ENCODE measurements at regions not wholly inside any gene's neighbourhood (a gene's known extent, or its start where the extent isn't known, plus 50 kb on each side); places are given as distances from the start of the nearest gene placed in this dataset.

DNA sequence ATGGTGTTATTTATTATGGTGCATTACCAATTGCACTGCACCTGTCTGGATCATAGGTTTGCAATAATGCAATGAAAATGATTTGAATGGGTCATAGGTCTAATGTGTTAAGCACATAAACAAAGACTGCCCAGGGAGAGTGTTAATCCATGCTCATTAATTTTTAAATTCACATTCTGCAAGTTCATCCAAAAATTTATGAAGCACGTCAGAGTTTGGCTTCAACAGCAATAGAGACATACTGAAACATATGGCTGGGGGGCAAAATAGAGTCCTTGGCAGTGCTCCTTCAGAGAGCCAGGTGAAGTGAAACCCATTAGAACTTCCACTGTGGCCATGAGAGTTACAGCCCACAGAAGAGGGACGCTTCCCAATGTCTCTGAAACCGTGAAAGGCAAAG lies 441.1 kb downstream of the POM121L12 start:
- TF ChIP-seq GATA3 (IDR thresholded peaks at IDR 0.05; ENCODE audit: low read depth, low read length) (no peak), GATA2 (IDR thresholded peaks at IDR 0.05; ENCODE audit: low read depth, low read length) (no peak)

DNA sequence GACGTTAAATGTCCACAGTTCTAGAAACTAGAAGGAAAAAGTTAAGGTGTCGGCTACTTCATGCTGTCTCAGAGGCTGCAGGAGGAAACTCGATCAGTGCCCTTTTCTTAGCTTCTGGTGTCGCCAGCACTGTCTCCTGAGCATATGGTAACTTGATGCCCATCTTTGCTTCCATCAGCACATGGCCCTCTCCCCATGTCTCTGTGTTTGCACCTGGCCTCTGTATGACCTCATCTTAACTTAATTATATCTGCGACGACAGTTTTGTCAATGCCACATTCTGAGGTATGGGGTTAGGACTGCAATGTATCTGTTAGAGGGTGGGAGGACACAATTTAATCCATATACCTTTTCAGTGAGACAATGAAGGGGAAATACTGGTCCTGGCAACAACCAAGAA lies 449.9 kb downstream of the POM121L12 start:
- TF ChIP-seq GATA2 (IDR thresholded peaks at IDR 0.05; ENCODE audit: low read depth, low read length) (peak; percentile 75), GATA3 (IDR thresholded peaks at IDR 0.05; ENCODE audit: low read depth, low read length) (peak; percentile 68)

DNA sequence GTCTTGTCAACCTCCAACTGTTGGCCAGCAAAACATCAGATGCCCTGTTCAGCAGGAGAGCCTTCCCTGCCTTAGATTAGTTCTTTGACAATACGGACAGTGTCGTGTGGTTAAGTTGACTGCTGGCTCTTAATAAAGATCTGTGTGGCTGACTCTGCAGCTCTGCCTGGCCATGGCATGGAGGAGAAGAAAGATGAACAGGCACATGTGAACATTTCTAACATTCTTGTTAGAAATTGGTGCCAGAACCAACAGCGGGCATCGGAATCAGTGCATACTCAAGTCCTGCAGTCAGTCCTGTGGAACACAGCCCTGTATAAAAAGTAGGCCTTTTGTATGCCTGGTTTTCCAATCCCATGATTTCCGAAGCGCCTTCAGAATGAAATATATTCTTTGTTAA lies 455.6 kb downstream of the POM121L12 start:
- TF ChIP-seq GATA2 (IDR thresholded peaks at IDR 0.05; ENCODE audit: low read depth, low read length) (no peak), GATA3 (IDR thresholded peaks at IDR 0.05; ENCODE audit: low read depth, low read length) (no peak)

DNA sequence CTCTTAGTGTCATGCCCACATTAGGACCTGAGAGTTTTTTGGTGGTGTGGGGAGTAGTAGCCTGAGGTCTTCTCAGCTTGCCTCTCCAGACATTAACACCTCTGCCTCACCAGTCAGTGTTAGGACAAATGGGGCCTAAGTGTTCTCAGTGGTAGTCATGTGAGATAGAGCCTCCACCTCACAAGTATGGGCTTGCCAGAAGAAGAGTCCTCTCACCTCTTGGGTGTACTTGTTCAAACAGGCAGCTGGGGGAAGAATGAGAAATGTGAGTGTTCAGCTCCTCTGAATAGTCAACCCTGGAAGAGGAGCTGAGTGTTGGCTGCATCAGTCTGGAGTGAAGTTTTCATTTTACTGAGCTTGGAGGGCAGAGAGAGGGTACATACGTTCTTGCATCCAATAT lies 464.6 kb downstream of the POM121L12 start:
- TF ChIP-seq GATA3 (IDR thresholded peaks at IDR 0.05; ENCODE audit: low read depth, low read length) (no peak), GATA2 (IDR thresholded peaks at IDR 0.05; ENCODE audit: low read depth, low read length) (no peak)

DNA sequence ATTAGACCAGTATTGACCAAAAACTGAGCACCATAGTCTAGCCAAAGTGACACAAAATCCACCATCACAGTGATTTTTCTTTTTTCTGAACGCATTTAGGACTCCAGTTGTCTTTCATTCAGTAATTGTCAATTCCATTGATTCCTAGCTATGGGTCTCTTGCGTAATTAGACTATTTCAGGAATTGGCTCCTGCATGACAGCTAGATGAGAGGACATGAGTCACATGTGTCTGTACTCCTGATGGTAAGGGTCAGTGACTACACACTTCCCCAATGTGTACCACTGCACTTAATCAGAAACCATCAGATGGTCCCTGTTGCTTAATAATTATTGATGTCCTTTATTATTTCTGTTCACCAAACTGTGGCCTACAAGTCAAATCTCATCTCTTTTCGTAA lies 469.5 kb downstream of the POM121L12 start:
- no peak for TF ChIP-seq GATA2 (IDR thresholded peaks at IDR 0.05; ENCODE audit: low read depth, low read length)
- no peak for TF ChIP-seq GATA3 (IDR thresholded peaks at IDR 0.05; ENCODE audit: low read depth, low read length)

DNA sequence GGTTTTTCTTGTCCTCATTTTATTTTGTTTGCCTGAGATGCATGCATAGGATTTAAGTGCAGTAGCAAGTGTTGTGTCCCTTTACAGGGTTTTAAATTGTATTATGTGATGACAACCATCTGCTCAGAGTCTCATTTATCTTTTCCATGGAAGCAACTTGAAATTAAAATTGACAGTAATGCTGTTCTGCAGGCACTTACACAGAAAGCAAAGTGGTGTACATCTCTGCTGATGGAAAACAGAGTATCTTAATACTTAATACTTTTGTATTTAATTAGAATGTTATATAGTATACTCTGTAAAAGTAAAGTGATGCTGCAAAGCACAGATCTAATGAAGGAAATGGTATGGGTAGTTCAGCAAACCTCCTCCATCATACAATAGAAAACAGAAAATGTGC lies 482.9 kb downstream of the POM121L12 start:
- TF ChIP-seq GATA3 (IDR thresholded peaks at IDR 0.05; ENCODE audit: low read depth, low read length) (peak; percentile 82), GATA2 (IDR thresholded peaks at IDR 0.05; ENCODE audit: low read depth, low read length) (peak; percentile 65)

DNA sequence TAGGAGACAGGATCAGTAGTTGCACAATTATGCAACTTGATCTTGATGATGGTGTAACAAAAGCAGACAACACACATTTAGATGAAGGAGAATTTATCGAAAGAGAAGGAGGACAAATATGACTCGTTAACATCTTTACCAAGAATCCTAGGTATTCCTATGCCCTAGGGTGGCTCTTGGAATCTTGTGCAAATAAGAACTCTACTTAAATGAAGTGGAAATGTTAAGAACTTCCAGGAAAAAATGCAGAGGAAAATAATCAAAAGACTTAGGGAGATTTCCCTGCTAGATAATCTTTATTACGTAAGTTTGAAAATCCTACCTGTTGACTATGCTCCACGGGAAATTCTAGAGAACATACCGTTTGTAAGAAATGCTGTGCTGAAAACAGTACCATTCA lies 485.4 kb downstream of the POM121L12 start:
- no peak for TF ChIP-seq GATA2 (IDR thresholded peaks at IDR 0.05; ENCODE audit: low read depth, low read length)
- TF ChIP-seq GATA3 (IDR thresholded peaks at IDR 0.05; ENCODE audit: low read depth, low read length): no peak

DNA sequence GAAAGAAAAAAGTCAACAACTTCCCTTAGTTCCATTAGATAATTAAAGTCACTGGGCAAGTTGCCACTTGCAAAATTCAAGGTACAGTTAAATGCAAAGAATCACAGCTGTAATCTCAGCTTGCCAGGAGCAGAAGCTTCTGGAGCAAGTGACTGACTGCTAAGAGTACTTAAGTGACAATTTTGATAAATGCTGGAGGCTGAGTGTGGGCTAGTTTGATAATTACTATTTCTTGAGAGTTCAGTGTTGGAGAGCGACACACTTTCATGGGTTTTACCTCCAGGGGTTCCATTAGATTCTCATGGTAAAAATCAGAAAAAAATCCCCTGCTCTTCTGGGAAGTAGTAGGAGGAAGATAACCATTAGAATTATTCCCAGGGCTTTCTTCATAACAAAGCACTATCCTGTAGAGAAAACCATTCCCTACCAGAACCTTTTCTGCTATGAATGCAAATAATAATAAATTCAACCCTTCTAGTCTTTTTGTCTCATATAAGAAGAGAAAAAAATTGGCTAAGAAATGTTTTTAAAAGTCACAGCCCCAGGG lies 486.3 kb downstream of the POM121L12 start:
- TF ChIP-seq GATA3 (IDR thresholded peaks at IDR 0.05; ENCODE audit: low read depth, low read length) (no peak), GATA2 (IDR thresholded peaks at IDR 0.05; ENCODE audit: low read depth, low read length) (no peak)

DNA sequence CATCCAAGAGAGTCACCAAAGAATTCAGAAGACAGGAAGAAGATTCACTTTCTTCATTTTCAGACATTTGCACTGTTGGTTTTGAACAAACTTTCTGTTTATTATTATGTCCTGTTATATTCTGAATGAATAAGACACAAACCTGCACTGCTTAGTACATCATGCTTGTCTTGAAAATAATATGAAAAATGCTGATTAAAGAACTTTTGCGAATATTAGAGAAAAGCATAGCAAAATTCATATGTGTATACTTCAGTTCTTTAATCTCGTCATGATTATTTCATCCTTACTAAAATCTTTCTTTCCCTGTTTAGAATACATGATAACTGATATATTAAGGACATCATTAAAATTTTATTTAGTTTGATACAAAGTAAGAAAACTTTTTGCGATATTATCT lies 504.1 kb downstream of the POM121L12 start:
- TF ChIP-seq GATA3 (IDR thresholded peaks at IDR 0.05; ENCODE audit: low read depth, low read length) (no peak), GATA2 (IDR thresholded peaks at IDR 0.05; ENCODE audit: low read depth, low read length) (no peak)

DNA sequence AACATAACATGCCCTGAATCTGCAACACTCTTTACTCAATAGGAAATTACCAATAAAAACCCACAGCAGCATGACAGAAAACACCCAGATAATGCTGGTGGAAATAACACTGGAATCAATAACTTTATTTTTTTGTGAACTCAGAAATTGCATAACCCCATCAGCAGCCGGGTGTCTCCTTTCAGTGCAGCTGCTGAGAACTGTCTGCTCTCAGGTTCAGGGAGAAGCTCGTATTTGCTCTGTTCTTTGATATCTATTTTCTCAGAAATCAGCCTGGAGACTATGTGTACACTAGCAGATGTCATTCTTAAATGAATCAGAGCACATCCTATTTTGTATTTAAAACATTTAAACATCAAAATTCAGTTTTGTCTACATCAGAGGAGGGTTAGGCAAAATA lies 506.0 kb downstream of the POM121L12 start:
- TF ChIP-seq GATA2 (IDR thresholded peaks at IDR 0.05; ENCODE audit: low read depth, low read length): no peak
- no peak for TF ChIP-seq GATA3 (IDR thresholded peaks at IDR 0.05; ENCODE audit: low read depth, low read length)

DNA sequence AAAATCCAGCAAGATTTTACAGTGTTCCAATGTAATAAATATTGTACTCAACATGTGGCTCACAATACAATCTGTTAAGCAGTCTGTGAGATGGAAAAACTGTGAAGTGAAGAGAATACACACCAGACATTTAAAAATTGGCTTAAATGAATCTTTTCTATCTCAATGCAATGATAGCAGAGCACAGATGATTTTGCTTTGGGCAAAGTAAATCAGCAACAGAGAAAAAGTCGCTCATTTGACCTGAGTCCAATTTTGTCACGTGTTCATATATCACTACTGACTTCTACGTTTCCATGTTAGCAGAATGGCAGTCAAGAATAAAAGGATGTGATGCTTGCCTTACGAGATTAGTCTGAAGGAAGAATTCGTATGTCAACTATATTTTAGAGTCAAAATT lies 506.7 kb downstream of the POM121L12 start:
- TF ChIP-seq GATA3 (IDR thresholded peaks at IDR 0.05; ENCODE audit: low read depth, low read length) (peak; percentile 47; the same call in 1 of the 2 replicates), GATA2 (IDR thresholded peaks at IDR 0.05; ENCODE audit: low read depth, low read length) (peak; percentile 54; the same call in 1 of the 2 replicates)

Data from SH-SY5Y (cell line).